Adrenal gland (tissue), 5 donors: ENCODE measurements at regions not wholly inside any gene's neighbourhood (a gene's known extent, or its start where the extent isn't known, plus 50 kb on each side); places are given as distances from the start of the nearest gene placed in this dataset.

Source experiments
- POLR2A ChIP-seq, 2 donors: fragments of 450-650 bp; IDR thresholded peaks; one replicate each; pipeline ENCODE4 v1.6.1; 2017; ENCODE audit warnings: antibody characterized with exemption in 2 of 2, mild to moderate bottlenecking in 2 of 2, moderate library complexity in 1 of 2
- TF ChIP-seq, protein P1 (sequence below), 6 experiments: fragments of 450-650 bp in 4 of 6; fragments of 200-600 bp in 2 of 6; sonication (generic) in 1 of 6; IDR thresholded peaks; 1 replicate in 5 of 6; 2 replicates in 1 of 6; pipeline versions ENCODE4 v1.5.1 to v1.8.0; 2016 to 2021; ENCODE audit warnings: antibody characterized with exemption in 6 of 6, mild to moderate bottlenecking in 2 of 6, moderate library complexity in 1 of 6
- donor health status: DM: no; HTN: no; CAD: no.

DNA sequence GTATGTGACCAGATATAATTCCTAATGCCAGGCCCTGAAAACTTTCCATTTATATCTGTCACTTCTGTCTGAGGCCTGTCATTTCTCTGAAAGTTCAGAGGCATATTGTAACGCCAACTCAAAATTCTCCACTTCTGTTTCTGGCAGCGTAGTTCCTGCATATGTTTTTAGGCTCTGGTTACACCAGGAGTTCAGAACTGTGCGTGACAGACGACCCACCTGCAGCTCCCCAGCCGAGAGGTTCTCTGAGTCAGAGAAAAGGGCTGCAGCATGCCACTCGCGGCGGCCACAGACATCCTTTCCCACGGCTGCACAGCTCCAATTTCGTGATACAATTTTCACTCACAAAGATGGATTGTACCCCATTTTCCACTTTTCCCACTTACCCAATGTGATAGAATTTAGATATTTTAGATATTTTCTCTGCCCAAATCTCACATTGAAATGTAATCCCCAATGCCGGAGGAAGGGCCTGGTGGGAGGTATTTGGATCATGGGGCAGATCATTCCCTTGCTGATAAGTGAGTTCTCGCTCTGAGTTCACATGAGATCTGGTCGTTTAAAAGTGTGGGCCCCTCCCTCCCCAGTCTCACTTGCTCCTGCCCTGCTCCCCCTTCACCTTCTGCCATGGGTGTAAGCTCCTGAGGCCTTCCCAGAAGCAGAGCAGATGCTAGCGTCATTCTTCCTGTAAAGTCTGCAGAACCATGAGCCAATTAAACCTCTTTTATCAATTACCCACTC lies 308.1 kb downstream of the LIG4 start:
- TF ChIP-seq, protein P1, sequence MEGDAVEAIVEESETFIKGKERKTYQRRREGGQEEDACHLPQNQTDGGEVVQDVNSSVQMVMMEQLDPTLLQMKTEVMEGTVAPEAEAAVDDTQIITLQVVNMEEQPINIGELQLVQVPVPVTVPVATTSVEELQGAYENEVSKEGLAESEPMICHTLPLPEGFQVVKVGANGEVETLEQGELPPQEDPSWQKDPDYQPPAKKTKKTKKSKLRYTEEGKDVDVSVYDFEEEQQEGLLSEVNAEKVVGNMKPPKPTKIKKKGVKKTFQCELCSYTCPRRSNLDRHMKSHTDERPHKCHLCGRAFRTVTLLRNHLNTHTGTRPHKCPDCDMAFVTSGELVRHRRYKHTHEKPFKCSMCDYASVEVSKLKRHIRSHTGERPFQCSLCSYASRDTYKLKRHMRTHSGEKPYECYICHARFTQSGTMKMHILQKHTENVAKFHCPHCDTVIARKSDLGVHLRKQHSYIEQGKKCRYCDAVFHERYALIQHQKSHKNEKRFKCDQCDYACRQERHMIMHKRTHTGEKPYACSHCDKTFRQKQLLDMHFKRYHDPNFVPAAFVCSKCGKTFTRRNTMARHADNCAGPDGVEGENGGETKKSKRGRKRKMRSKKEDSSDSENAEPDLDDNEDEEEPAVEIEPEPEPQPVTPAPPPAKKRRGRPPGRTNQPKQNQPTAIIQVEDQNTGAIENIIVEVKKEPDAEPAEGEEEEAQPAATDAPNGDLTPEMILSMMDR (IDR thresholded peaks at IDR 0.05): no peak
- no peak for TF ChIP-seq POLR2A (IDR thresholded peaks at IDR 0.05)
